Suprapubic skin (tissue), 4 donors: ENCODE measurements at regions not wholly inside any gene's neighbourhood (a gene's known extent, or its start where the extent isn't known, plus 50 kb on each side); places are given as distances from the start of the nearest gene placed in this dataset.

Source experiments
- DNase-seq, 2 donors: peaks; one replicate each; pipeline ENCODE4 v3.0.0-alpha.2; 2019; ENCODE audit warnings: low spot score in 2 of 2
- H3K27ac ChIP-seq: fragments of 200-600 bp; sonication (generic); one replicate; pipeline ENCODE4 v1.5.1; 2019
- H3K27me3 ChIP-seq: fragments of 200-600 bp; sonication (generic); one replicate; pipeline ENCODE4 v1.5.1; 2019
- H3K36me3 ChIP-seq: fragments of 200-600 bp; sonication (generic); one replicate; pipeline ENCODE4 v1.5.1; 2019
- H3K4me1 ChIP-seq: fragments of 200-600 bp; sonication (generic); one replicate; pipeline ENCODE4 v1.5.1; 2019
- H3K4me3 ChIP-seq: fragments of 200-600 bp; sonication (generic); one replicate; pipeline ENCODE4 v1.5.1; 2019; ENCODE audit warnings: mild to moderate bottlenecking
- H3K9me3 ChIP-seq: fragments of 200-600 bp; sonication (generic); one replicate; pipeline ENCODE4 v1.5.1; 2019
- EP300 ChIP-seq: sonication (generic); formaldehyde crosslinking; IDR thresholded peaks from one replicate; pipeline ENCODE4 v1.6.1; 2017; ENCODE audit warnings: antibody characterized with exemption
- POLR2A ChIP-seq, 2 donors: fragments of 450-650 bp; IDR thresholded peaks; one replicate each; pipeline ENCODE4 v1.6.1; 2017; ENCODE audit warnings: antibody characterized with exemption in 2 of 2, mild to moderate bottlenecking in 2 of 2, moderate library complexity in 2 of 2
- POLR2AphosphoS5 ChIP-seq, 3 donors: sonication (generic); formaldehyde crosslinking; IDR thresholded peaks; one replicate each; pipeline ENCODE4 v1.6.1; 2017; ENCODE audit warnings: antibody characterized with exemption in 3 of 3
- WGBS: methylation state at CpG from one replicate; pipeline ENCODE4 v1.1.5; 2018; 5-methylcytosine and 5-hydroxymethylcytosine counted together
- TF ChIP-seq, protein P1 (sequence below), 2 donors: fragments of 200-600 bp in 1 of 2; fragments of 450-650 bp in 1 of 2; sonication (generic) in 1 of 2; IDR thresholded peaks; one replicate each; pipeline ENCODE4 v1.5.1; 2016 to 2019; ENCODE audit warnings: antibody characterized with exemption in 2 of 2, mild to moderate bottlenecking in 1 of 2, moderate library complexity in 1 of 2

DNA sequence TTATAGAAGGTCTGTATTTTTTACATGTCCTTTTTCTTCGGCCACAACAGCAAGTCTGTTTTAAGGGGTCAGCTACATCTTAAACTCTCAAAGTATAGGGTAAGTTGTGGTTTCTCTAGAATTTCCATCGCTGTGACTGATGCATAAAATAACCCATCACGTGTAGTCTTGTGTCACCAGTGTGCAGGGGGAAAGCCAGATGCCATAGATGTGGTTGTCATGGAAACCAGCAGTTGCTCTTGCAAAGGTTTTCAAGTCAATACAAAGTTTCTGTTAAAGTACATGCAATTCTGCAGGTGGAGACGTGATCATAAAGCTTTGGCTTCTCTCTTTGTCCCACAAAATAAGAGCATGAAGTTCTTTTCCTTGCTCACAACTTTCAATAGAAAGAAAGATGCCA lies 210.3 kb upstream of the ONECUT1 start:
- no peaks in the 10 kb centered on the region for H3K27me3 ChIP-seq
- no peaks in the 10 kb centered on the region for H3K36me3 ChIP-seq
- no peaks in the 10 kb centered on the region for H3K9me3 ChIP-seq
- 56% methylated on average over 4 of the region's 4 CpGs for WGBS
- no peak for TF ChIP-seq POLR2A (IDR thresholded peaks at IDR 0.05)
- TF ChIP-seq EP300 = no peak
- TF ChIP-seq POLR2AphosphoS5 (IDR thresholded peaks at IDR 0.05) = no peak
- TF ChIP-seq, protein P1, sequence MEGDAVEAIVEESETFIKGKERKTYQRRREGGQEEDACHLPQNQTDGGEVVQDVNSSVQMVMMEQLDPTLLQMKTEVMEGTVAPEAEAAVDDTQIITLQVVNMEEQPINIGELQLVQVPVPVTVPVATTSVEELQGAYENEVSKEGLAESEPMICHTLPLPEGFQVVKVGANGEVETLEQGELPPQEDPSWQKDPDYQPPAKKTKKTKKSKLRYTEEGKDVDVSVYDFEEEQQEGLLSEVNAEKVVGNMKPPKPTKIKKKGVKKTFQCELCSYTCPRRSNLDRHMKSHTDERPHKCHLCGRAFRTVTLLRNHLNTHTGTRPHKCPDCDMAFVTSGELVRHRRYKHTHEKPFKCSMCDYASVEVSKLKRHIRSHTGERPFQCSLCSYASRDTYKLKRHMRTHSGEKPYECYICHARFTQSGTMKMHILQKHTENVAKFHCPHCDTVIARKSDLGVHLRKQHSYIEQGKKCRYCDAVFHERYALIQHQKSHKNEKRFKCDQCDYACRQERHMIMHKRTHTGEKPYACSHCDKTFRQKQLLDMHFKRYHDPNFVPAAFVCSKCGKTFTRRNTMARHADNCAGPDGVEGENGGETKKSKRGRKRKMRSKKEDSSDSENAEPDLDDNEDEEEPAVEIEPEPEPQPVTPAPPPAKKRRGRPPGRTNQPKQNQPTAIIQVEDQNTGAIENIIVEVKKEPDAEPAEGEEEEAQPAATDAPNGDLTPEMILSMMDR (IDR thresholded peaks at IDR 0.05) = no peak
- no peaks in the 10 kb centered on the region for H3K4me1 ChIP-seq
- no peak overlapping the region for H3K27ac ChIP-seq
- no peak for DNase-seq
- no peak overlapping the region for H3K4me3 ChIP-seq

DNA sequence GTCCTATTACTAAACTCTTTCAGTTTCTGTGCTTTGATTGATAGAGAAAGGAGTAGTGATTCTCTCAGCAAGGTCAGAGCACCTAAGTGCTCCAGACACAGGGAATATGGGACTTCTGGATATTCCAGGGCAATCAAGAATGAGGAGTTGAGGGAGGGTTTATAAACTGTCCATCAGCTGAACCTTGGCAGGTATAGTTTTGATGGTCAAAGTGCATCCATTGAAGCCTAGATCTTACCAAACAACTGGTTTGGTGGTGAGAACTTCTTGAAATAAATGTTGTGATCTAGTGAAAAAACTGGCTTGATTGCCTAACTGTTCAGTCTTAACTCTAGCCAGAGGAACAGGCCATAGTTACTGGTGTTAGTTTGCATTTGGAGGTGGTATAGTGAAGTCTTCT lies 207.0 kb upstream of the ONECUT1 start:
- Histone ChIP-seq H3K4me3 (no peak overlapping the region), H3K27me3 (no peaks in the 10 kb centered on the region), H3K4me1 (no peaks in the 10 kb centered on the region), H3K36me3 (no peaks in the 10 kb centered on the region), H3K9me3 (no peaks in the 10 kb centered on the region), H3K27ac (no peak overlapping the region)
- TF ChIP-seq EP300 (no peak), POLR2A (IDR thresholded peaks at IDR 0.05) (no peak), POLR2AphosphoS5 (IDR thresholded peaks at IDR 0.05) (no peak)
- TF ChIP-seq, protein P1 (IDR thresholded peaks at IDR 0.05) = no peak
- DNase-seq = no peak

DNA sequence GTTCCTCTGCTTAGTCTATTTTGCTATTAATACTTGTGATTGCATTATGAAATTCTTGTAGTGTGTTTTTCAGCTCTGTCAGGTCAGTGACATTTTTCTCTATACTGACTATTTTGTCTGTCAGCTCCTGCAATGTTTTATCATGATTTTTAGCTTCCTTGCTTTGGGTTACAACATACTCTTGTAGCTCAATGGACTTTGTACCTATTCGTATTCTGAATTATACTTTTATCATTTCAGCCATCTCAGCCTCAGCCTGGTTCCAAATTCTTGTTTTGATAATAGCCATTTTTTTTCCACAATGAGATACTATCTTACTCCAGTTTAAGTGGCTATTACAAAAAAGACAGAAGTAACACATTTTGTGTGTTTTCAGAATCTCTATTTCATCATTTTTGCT lies 204.2 kb upstream of the ONECUT1 start:
- no peaks in the 10 kb centered on the region for H3K4me1 ChIP-seq
- H3K4me3 ChIP-seq = no peak overlapping the region
- no peaks in the 10 kb centered on the region for H3K27me3 ChIP-seq
- no peaks in the 10 kb centered on the region for H3K9me3 ChIP-seq
- H3K27ac ChIP-seq = no peak overlapping the region
- TF ChIP-seq, protein P1 (IDR thresholded peaks at IDR 0.05) = no peak
- TF ChIP-seq POLR2A (IDR thresholded peaks at IDR 0.05) (no peak), POLR2AphosphoS5 (IDR thresholded peaks at IDR 0.05) (no peak), EP300 (no peak)
- DNase-seq = no peak
- 85% methylated on average over 1 of the region's 1 CpG for WGBS
- no peaks in the 10 kb centered on the region for H3K36me3 ChIP-seq

DNA sequence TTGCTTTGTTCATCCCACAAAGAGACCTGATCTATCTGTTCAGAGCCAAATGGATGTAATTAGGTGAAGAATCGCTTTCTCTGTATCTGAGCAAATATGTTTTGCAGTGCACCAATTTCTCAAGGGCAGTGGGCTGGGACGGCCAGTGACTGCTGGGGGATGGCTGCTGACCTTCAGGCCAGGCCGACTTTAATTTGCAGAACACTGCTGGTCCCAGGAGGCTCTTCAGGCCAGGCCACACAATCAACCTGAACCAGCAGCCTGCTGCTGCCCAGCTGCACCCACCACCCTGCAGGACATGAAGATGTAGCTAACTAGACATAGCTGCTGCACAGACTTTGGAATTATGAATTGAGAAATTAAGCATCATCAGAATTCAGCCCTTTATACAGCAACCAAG lies 194.4 kb upstream of the ONECUT1 start:
- Histone ChIP-seq H3K9me3 (no peaks in the 10 kb centered on the region), H3K4me3 (no peak overlapping the region), H3K4me1 (no peaks in the 10 kb centered on the region), H3K27me3 (no peaks in the 10 kb centered on the region), H3K36me3 (no peaks in the 10 kb centered on the region), H3K27ac (no peak overlapping the region)
- DNase-seq = no peak
- TF ChIP-seq EP300 (no peak), POLR2A (IDR thresholded peaks at IDR 0.05) (no peak), POLR2AphosphoS5 (IDR thresholded peaks at IDR 0.05) (no peak)
- TF ChIP-seq, protein P1 (IDR thresholded peaks at IDR 0.05) = no peak
- WGBS = 66% methylated on average over 3 of the region's 3 CpGs

DNA sequence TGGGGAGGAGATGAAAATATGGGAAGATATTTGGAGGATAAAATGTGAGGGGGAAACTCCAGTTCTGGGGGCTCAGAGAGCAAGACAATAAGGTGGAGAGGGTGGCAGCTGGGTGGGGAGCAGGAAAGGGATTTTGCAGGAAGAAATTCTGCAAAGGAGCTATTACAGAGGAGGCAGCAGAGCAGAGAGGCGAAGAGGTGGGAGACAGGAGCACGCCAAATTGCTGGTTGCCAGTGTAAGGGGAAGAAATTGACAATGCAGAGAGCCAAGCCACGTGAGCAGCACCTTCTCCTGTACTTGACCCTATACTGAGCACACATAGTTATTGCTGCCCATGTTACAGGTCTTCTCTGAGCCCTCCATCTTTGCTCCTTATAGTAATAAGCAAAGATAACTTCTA lies 190.3 kb upstream of the ONECUT1 start:
- peaks cover 10% of the 10 kb centered on the region for H3K4me1 ChIP-seq
- TF ChIP-seq EP300 (no peak), POLR2A (IDR thresholded peaks at IDR 0.05) (no peak), POLR2AphosphoS5 (IDR thresholded peaks at IDR 0.05) (no peak)
- TF ChIP-seq, protein P1 (IDR thresholded peaks at IDR 0.05) = no peak
- no peaks in the 10 kb centered on the region for H3K36me3 ChIP-seq
- no peak overlapping the region for H3K4me3 ChIP-seq
- no peaks in the 10 kb centered on the region for H3K9me3 ChIP-seq
- WGBS = 81% methylated on average over 3 of the region's 3 CpGs
- DNase-seq = no peak
- no peaks in the 10 kb centered on the region for H3K27me3 ChIP-seq
- no peak overlapping the region for H3K27ac ChIP-seq
